ENCODE measurements at regions not wholly inside any gene's neighbourhood (a gene's known extent, or its start where the extent isn't known, plus 50 kb on each side); places are given as distances from the start of the nearest gene placed in this dataset.

DNA sequence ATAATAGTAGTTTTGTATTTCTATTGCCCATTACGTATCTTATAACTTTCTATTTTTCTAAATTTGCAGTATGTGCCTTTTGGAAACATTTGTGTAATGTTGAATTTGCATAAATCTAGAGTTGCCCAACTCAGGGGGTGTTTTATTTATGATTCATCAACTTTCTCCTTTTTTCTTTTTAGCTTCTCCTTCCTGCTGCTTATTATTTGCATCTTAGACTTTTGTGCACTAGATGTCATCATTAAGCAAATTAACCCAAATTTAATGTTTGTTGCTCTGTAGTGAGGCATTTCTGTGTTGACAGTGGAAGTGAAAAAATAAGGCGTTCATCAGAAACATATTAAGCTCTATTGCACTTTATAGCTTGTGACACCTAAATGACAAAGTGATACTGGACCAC, 56.2 kb upstream of the ZBED5 start:
- H3K4me3 ChIP-seq (replicated peaks; ENCODE audit: low read depth, low read length) = no peak overlapping the region
- H3K36me3 ChIP-seq (ENCODE audit: control insufficient read depth, insufficient read depth, low read length) = no peaks in the 10 kb centered on the region
- no peaks in the 10 kb centered on the region for H3K27me3 ChIP-seq (replicated peaks; ENCODE audit: control insufficient read depth, insufficient read depth, low read length)
- DNase-seq (ENCODE audit: extremely low read depth, insufficient read length) = no peak
- TF ChIP-seq, protein P1, sequence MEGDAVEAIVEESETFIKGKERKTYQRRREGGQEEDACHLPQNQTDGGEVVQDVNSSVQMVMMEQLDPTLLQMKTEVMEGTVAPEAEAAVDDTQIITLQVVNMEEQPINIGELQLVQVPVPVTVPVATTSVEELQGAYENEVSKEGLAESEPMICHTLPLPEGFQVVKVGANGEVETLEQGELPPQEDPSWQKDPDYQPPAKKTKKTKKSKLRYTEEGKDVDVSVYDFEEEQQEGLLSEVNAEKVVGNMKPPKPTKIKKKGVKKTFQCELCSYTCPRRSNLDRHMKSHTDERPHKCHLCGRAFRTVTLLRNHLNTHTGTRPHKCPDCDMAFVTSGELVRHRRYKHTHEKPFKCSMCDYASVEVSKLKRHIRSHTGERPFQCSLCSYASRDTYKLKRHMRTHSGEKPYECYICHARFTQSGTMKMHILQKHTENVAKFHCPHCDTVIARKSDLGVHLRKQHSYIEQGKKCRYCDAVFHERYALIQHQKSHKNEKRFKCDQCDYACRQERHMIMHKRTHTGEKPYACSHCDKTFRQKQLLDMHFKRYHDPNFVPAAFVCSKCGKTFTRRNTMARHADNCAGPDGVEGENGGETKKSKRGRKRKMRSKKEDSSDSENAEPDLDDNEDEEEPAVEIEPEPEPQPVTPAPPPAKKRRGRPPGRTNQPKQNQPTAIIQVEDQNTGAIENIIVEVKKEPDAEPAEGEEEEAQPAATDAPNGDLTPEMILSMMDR (IDR thresholded peaks at IDR 0.05; ENCODE audit: insufficient read depth, low read length, poor library complexity, severe bottlenecking) = no peak

DNA sequence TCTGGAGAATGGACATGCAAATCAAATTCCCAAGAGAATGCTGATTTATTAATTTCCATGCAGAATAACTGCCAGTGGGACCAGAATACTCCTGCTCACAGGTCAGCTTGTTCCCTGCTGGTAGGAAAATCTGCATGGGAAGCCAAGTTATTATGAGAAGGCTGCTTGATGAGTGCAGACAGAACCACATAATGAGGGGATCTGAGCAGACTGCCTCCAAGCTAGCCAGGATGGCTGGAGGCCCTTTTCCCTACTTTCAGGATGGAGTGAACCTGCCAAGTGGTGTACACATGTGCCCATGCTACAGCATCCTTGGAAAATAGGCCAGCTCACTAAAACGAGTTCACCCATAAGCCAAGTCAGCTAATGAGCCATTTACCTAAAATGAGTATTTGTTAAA, 55.2 kb upstream of the ZBED5 start:
- Histone ChIP-seq H3K27me3 (replicated peaks; ENCODE audit: control insufficient read depth, insufficient read depth, low read length) (no peaks in the 10 kb centered on the region), H3K4me3 (replicated peaks; ENCODE audit: low read depth, low read length) (no peak overlapping the region), H3K36me3 (ENCODE audit: control insufficient read depth, insufficient read depth, low read length) (no peaks in the 10 kb centered on the region)
- TF ChIP-seq, protein P1 (IDR thresholded peaks at IDR 0.05; ENCODE audit: insufficient read depth, low read length, poor library complexity, severe bottlenecking) = no peak
- no peak for DNase-seq (ENCODE audit: extremely low read depth, insufficient read length)

DNA sequence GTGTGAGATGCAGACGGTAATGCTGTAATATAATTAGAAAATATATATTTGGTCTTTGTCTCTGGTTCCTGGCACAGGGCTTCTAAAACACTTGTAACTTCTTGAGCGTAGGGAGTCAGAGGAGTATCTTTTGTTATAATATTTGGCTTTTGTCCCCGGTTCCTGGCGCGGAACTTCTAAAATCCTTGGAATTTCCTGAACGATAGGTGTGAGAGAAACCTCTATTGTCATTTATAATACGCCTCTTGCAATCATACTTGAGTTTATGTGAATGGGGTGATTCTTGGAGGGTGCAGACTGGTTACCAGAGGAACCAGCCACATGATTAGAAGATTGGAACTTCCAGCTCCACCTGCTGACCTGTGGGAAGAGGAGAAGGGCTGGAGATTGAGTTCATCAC, 54.1 kb upstream of the ZBED5 start:
- no peak overlapping the region for H3K4me3 ChIP-seq (replicated peaks; ENCODE audit: low read depth, low read length)
- no peak for DNase-seq (ENCODE audit: extremely low read depth, insufficient read length)
- H3K36me3 ChIP-seq (ENCODE audit: control insufficient read depth, insufficient read depth, low read length) = no peaks in the 10 kb centered on the region
- TF ChIP-seq, protein P1 (IDR thresholded peaks at IDR 0.05; ENCODE audit: insufficient read depth, low read length, poor library complexity, severe bottlenecking) = no peak
- H3K27me3 ChIP-seq (replicated peaks; ENCODE audit: control insufficient read depth, insufficient read depth, low read length) = no peaks in the 10 kb centered on the region

DNA sequence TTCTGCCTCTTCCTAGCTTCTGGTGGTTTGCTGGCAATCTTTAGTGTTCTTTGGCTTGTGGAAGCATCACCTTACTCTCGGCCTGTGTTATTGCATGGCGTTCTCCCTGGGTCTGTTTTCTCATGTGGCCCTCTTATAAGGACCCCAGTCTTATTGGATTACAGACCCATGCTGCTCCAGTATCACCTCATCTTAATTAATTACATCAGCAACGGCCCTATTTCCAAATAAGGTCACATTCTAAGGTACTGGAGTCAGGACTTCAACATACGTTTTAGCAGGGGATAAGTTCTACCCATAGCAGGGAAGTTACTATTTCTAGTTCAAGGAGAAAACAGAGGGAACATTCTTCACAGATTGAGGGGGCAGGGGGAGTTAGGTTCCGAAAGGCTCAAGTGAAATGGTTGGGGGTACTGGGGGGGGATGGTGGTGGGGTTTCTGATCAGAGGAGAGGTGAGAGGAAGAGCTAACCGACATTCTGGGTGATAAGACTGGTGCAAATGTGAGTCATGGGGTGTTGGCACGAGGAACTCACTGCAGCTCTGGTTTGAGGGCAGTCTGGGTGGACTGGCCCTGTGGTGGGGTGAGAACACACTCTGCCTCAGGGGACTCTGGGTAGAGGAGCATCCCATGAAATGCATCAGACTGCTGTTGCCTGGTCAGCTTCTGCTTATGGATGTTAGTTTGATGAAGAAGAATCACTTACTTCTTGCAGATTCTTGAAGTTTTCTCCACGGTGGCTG, 51.5 kb upstream of the ZBED5 start:
- H3K36me3 ChIP-seq (ENCODE audit: control insufficient read depth, insufficient read depth, low read length) = no peaks in the 10 kb centered on the region
- DNase-seq (ENCODE audit: extremely low read depth, insufficient read length) = no peak
- TF ChIP-seq, protein P1 (IDR thresholded peaks at IDR 0.05; ENCODE audit: insufficient read depth, low read length, poor library complexity, severe bottlenecking) = no peak
- H3K27me3 ChIP-seq (replicated peaks; ENCODE audit: control insufficient read depth, insufficient read depth, low read length) = no peaks in the 10 kb centered on the region
- H3K4me3 ChIP-seq (replicated peaks; ENCODE audit: low read depth, low read length) = no peak overlapping the region

DNA sequence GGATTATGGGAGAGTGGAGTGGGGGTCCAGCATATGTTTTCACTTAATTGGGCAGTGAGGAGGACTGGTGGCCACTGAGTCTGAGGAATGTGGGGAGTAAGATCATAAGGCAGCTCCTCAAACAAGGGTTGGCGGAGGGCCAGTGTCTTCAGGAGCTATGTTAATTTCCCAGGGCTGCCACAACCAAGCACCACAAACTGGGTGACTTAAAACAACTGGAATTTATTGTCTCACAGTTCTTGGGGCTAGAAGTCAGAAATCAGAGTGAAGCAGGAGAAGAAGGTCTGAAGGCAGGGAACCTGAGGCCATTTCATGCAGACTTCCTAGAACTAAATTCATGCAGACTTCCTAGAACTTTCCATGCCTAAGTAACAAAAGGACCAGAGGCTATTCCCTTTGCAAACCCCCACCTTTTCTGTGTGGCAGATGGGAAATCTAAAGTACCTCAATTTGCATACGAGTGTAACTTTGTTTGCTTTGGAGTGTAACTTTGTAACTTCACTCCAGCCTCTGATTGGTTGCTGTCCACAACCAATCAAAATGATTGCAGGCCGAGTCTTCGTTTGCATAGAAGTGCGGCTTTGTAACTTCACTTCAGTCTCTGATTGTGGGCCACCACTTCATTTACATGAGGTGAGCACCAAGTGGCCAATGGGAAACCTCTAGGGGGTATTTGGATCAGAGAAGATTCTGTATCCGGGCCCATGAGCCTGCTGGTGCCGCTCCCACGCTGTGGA, 50.5 kb upstream of the ZBED5 start:
- no peak for DNase-seq (ENCODE audit: extremely low read depth, insufficient read length)
- no peak overlapping the region for H3K4me3 ChIP-seq (replicated peaks; ENCODE audit: low read depth, low read length)
- TF ChIP-seq, protein P1 (IDR thresholded peaks at IDR 0.05; ENCODE audit: insufficient read depth, low read length, poor library complexity, severe bottlenecking) = no peak

More for the DNA sequence above, 50.5 kb upstream of the ZBED5 start:
- Histone ChIP-seq H3K27me3 (replicated peaks; ENCODE audit: control insufficient read depth, insufficient read depth, low read length) (no peaks in the 10 kb centered on the region), H3K36me3 (ENCODE audit: control insufficient read depth, insufficient read depth, low read length) (no peaks in the 10 kb centered on the region)
